Fibroblast of mammary gland (primary cell): ENCODE measurements at regions not wholly inside any gene's neighbourhood (a gene's known extent, or its start where the extent isn't known, plus 50 kb on each side); places are given as distances from the start of the nearest gene placed in this dataset.

Experiments
- DNase-seq: peaks from one replicate; pipeline ENCODE4 v3.0.0-alpha.2; 2010; ENCODE audit warnings: low read depth
- H3K4me3 ChIP-seq: 2 replicates; pipeline ENCODE4 v1.5.1; 2011; ENCODE audit warnings: low read depth, mild to moderate bottlenecking, low read length, moderate library complexity; ENCODE audit not compliant: control insufficient read depth
- CTCF ChIP-seq: conservative IDR thresholded peaks from 2 replicates; pipeline ENCODE4 v1.5.1; 2011; ENCODE audit warnings: low read depth, low read length, inconsistent platforms; ENCODE audit not compliant: control insufficient read depth, insufficient read depth

GRCh38 chr2:145050134-145050533, 530.2 kb upstream of the ZEB2 start:
- no peak for TF ChIP-seq CTCF
- DNase-seq = no peak

GRCh38 chr2:145049475-145049874, 529.6 kb upstream of the ZEB2 start:
- no peak for DNase-seq
- no peak for TF ChIP-seq CTCF
- H3K4me3 ChIP-seq = no peak overlapping the region

More at GRCh38 chr2:145050134-145050533, 530.2 kb upstream of the ZEB2 start:
- H3K4me3 ChIP-seq = no peak overlapping the region

GRCh38 chr2:145047554-145047953, 527.6 kb upstream of the ZEB2 start:
- no peak overlapping the region for H3K4me3 ChIP-seq
- DNase-seq = no peak

GRCh38 chr2:145044491-145044890, 524.6 kb upstream of the ZEB2 start:
- no peak for TF ChIP-seq CTCF
- H3K4me3 ChIP-seq = no peak overlapping the region
- no peak for DNase-seq

More at GRCh38 chr2:145047554-145047953, 527.6 kb upstream of the ZEB2 start:
- no peak for TF ChIP-seq CTCF

GRCh38 chr2:145043399-145043834, 523.5 kb upstream of the ZEB2 start:
- no peak for DNase-seq
- H3K4me3 ChIP-seq = no peak overlapping the region
- TF ChIP-seq CTCF = no peak

- TF ChIP-seq CTCF = no peak
- no peak overlapping the region for H3K4me3 ChIP-seq
- DNase-seq = no peak
Observed at GRCh38 chr2:145041706-145042105, 521.8 kb upstream of the ZEB2 start.

- no peak overlapping the region for H3K4me3 ChIP-seq
- TF ChIP-seq CTCF = no peak
- DNase-seq = no peak
Observed at GRCh38 chr2:145040433-145040832, 520.5 kb upstream of the ZEB2 start.
